Urinary bladder (tissue), 3 donors: ENCODE measurements at regions not wholly inside any gene's neighbourhood (a gene's known extent, or its start where the extent isn't known, plus 50 kb on each side); places are given as distances from the start of the nearest gene placed in this dataset.

Experiments
- DNase-seq: peaks from one replicate; pipeline ENCODE4 v3.0.0-alpha.2; 2015; ENCODE audit errors: extremely low spot score
- H3K27ac ChIP-seq: one replicate; pipeline ENCODE4 v1.5.1; 2013; ENCODE audit warnings: low read depth, mild to moderate bottlenecking, moderate library complexity
- H3K36me3 ChIP-seq: one replicate; pipeline ENCODE4 v1.6.1; 2013; ENCODE audit warnings: mild to moderate bottlenecking, moderate library complexity; ENCODE audit not compliant: insufficient read depth
- H3K4me1 ChIP-seq: one replicate; pipeline ENCODE4 v1.6.1; 2013; ENCODE audit warnings: mild to moderate bottlenecking, moderate library complexity; ENCODE audit not compliant: insufficient read depth
- H3K4me3 ChIP-seq: one replicate; pipeline ENCODE4 v1.5.1; 2013; ENCODE audit warnings: low read depth, low read length
- WGBS: extraction: QIAGEN DNeasy Blood & Tissue Kit; methylation state at CpG from one replicate; pipeline ENCODE4 v1.1.7; 2013; 5-methylcytosine and 5-hydroxymethylcytosine counted together
- donor health status: healthy with polysubstance abuse.
- donor health status: healthy.

DNA sequence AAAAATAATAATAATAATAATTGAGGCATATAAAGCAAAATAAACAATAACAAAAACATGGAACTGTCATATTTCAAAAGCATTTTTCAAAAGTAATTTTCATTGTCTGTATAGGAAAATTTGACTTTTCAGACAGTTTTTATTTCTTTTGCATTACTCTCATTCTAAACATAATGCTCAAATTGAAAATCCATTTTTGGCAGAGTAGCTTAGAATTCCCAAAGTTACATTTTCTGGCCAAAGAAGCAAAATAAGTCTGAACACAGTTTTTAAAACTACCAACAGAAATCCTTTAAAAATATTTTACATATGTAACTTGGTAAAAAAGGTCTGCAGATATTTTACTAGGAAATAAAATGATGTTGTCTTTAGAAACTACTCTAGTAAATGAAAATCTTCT lies 535.4 kb downstream of the ANKRD7 start:
- H3K4me3 ChIP-seq: no peak overlapping the region
- no peak overlapping the region for H3K27ac ChIP-seq
- no peak for DNase-seq
- no peaks in the 10 kb centered on the region for H3K4me1 ChIP-seq
- no peaks in the 10 kb centered on the region for H3K36me3 ChIP-seq

GRCh38 chr7:118762451-118762850 lies 537.9 kb downstream of the ANKRD7 start:
- Histone ChIP-seq H3K4me3 (no peak overlapping the region), H3K27ac (no peak overlapping the region), H3K36me3 (no peaks in the 10 kb centered on the region), H3K4me1 (no peaks in the 10 kb centered on the region)
- no peak for DNase-seq
- WGBS: 67% methylated on average over 2 of the region's 2 CpGs

- DNase-seq: no peak
- Histone ChIP-seq H3K4me3 (no peak overlapping the region), H3K4me1 (no peaks in the 10 kb centered on the region), H3K27ac (no peak overlapping the region), H3K36me3 (no peaks in the 10 kb centered on the region)
- WGBS: 85% methylated on average over 4 of the region's 4 CpGs
Observed at GRCh38 chr7:118764221-118764620, 539.7 kb downstream of the ANKRD7 start.

DNA sequence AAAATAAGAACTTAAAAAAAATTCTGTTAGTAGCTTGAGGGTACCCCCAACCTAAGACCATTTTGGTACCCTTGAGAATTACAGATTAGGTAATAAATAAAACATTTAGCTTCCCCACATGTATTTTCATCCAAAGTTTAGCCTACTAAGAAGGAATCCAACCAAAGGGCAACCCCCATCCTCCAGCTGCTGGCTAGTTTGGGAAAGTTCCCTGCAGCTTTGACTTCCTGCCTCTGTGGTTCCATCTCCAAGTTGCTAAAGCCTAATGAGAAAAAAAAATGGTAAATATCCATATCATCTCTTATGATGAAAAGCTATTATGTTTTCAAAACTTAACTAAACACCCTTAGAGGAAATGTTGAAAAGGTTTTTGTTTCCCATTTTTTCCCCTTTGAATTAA lies 547.2 kb downstream of the ANKRD7 start:
- H3K27ac ChIP-seq: no peak overlapping the region
- no peak for DNase-seq
- no peak overlapping the region for H3K4me3 ChIP-seq
- H3K4me1 ChIP-seq: no peaks in the 10 kb centered on the region
- no peaks in the 10 kb centered on the region for H3K36me3 ChIP-seq

- DNase-seq: no peak
- Histone ChIP-seq H3K27ac (no peak overlapping the region), H3K36me3 (no peaks in the 10 kb centered on the region), H3K4me1 (no peaks in the 10 kb centered on the region), H3K4me3 (no peak overlapping the region)
- 82% methylated on average over 1 of the region's 1 CpG for WGBS
Observed at GRCh38 chr7:118777308-118777707, 552.8 kb downstream of the ANKRD7 start.

DNA sequence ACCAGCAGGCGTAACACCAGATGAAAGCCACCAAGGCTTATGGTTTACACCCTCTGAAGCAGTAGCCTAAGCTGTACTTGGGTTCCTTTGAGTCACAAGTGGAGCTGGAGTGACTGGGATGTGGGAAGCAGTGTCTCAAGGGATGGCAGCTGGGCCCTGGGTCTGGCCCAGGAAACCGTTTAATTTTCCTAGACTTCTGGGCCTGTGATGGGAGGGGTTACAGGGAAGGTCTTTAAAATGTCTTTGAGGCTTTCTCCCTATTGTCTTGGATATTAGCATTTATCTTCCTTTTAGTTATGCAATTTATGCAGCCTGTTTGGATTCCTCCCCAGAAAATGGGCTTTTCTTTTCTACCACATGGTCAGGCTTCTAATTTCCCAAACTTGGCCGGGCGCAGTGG lies 568.2 kb downstream of the ANKRD7 start:
- Histone ChIP-seq H3K4me3 (no peak overlapping the region), H3K4me1 (no peaks in the 10 kb centered on the region), H3K36me3 (no peaks in the 10 kb centered on the region), H3K27ac (no peak overlapping the region)
- WGBS: 86% methylated on average over 4 of the region's 4 CpGs
- DNase-seq: no peak

- 73% methylated on average over 1 of the region's 1 CpG for whole genome bisulfite sequencing
- no peak overlapping the region for H3K27ac ChIP-seq
- H3K36me3 ChIP-seq: no peaks in the 10 kb centered on the region
- no peaks in the 10 kb centered on the region for H3K4me1 ChIP-seq
- no peak overlapping the region for H3K4me3 ChIP-seq
- no peak for DNase-seq
Observed at GRCh38 chr7:118793582-118793981, 569.1 kb downstream of the ANKRD7 start.

DNA sequence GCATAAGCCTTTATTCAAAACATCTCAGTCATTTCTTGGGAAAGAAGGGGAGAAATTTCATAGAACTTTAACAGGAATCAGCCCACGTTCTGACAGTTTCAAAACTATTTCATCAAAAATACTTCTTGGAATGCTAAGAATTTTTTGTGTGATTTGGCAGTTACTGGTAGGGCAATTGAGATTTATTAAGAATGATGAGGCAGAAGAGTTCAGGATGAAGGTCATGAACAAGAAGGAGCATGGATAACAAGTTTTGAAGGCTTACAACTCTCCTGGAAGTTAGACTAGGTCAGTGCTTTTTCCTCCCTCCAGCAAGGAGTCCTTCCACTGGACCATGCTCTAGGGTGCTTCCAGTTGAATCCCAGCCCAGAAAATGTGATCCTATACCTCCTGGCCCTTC lies 569.9 kb downstream of the ANKRD7 start:
- Histone ChIP-seq H3K36me3 (no peaks in the 10 kb centered on the region), H3K4me1 (no peaks in the 10 kb centered on the region), H3K27ac (no peak overlapping the region), H3K4me3 (no peak overlapping the region)
- DNase-seq: no peak
- 38% methylated on average over 1 of the region's 1 CpG for WGBS

- no peak overlapping the region for H3K4me3 ChIP-seq
- no peak for DNase-seq
- WGBS: 90% methylated on average over 2 of the region's 2 CpGs
Observed at GRCh38 chr7:118801366-118801765, 576.9 kb downstream of the ANKRD7 start.

GRCh38 chr7:118802726-118803125 lies 578.2 kb downstream of the ANKRD7 start:
- H3K36me3 ChIP-seq: no peaks in the 10 kb centered on the region
- no peak overlapping the region for H3K4me3 ChIP-seq
- no peak overlapping the region for H3K27ac ChIP-seq
- no peak for DNase-seq
- H3K4me1 ChIP-seq: no peaks in the 10 kb centered on the region
- 97% methylated on average over 2 of the region's 2 CpGs for WGBS

More at GRCh38 chr7:118801366-118801765, 576.9 kb downstream of the ANKRD7 start:
- Histone ChIP-seq H3K36me3 (no peaks in the 10 kb centered on the region), H3K27ac (no peak overlapping the region), H3K4me1 (no peaks in the 10 kb centered on the region)

- no peaks in the 10 kb centered on the region for H3K36me3 ChIP-seq
- WGBS: 30% methylated on average over 1 of the region's 1 CpG
- H3K4me3 ChIP-seq: no peak overlapping the region
- no peaks in the 10 kb centered on the region for H3K4me1 ChIP-seq
- no peak for DNase-seq
- H3K27ac ChIP-seq: no peak overlapping the region
Observed at GRCh38 chr7:118826246-118826645, 601.7 kb downstream of the ANKRD7 start.

DNA sequence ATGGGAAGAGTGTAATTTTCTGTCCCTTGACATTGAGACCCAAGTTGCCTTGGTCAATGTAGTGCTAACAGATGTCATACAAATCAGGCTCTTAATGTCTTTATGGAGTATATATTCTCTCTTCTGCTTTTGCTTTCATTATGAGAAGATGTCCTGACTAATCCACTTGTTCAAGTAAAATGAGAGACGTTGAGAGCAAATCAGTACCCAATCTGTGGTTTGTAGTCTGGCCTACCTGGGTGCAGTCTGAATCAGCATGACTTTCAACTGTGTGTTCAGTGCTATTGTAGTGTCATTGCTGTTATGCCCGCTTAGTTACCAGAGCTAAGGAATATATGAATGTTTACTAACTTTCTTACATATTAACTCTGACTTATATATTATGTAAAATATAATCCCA lies 612.4 kb downstream of the ANKRD7 start:
- Histone ChIP-seq H3K4me3 (no peak overlapping the region), H3K27ac (no peak overlapping the region), H3K4me1 (no peaks in the 10 kb centered on the region), H3K36me3 (no peaks in the 10 kb centered on the region)
- DNase-seq: no peak
- WGBS: 88% methylated on average over 2 of the region's 2 CpGs

DNA sequence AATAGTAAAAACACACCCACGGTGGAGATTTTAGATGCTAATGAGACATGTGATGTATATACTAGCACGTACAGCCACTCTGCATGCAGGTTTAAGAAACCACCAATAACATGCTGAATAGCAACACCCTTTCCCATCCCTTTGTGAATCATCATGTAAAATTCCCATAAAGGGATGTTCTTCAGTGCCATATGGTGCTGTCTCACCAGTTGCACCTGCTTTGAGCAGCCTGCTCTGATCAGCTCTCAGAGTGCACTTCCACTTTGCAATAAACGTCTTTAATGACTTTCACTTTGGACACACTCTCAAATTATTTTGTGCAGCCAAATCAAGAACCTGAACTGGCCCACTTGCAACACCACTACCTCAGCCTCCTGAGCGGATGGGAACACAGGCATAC lies 615.0 kb downstream of the ANKRD7 start:
- no peak for DNase-seq
- no peak overlapping the region for H3K4me3 ChIP-seq
- WGBS: 80% methylated on average over 4 of the region's 4 CpGs
- no peaks in the 10 kb centered on the region for H3K36me3 ChIP-seq
- H3K27ac ChIP-seq: no peak overlapping the region
- H3K4me1 ChIP-seq: no peaks in the 10 kb centered on the region

- H3K4me3 ChIP-seq: no peak overlapping the region
- no peaks in the 10 kb centered on the region for H3K36me3 ChIP-seq
- H3K27ac ChIP-seq: no peak overlapping the region
- 92% methylated on average over 1 of the region's 1 CpG for WGBS
- H3K4me1 ChIP-seq: no peaks in the 10 kb centered on the region
- DNase-seq: no peak
Observed at GRCh38 chr7:118843456-118843855, 619.0 kb downstream of the ANKRD7 start.

- H3K36me3 ChIP-seq: no peaks in the 10 kb centered on the region
- H3K4me3 ChIP-seq: no peak overlapping the region
- DNase-seq: no peak
- no peaks in the 10 kb centered on the region for H3K4me1 ChIP-seq
- H3K27ac ChIP-seq: no peak overlapping the region
- WGBS: 61% methylated on average over 3 of the region's 3 CpGs
Observed at GRCh38 chr7:118844748-118845147, 620.2 kb downstream of the ANKRD7 start.
